ENCODE measurements at regions not wholly inside any gene's neighbourhood (a gene's known extent, or its start where the extent isn't known, plus 50 kb on each side); places are given as distances from the start of the nearest gene placed in this dataset.
"Not testable (repeated sequence)": the region's sequence is repeated elsewhere in the genome, so short reads cannot be mapped to it uniquely, and the experiment has no call there.

- Histone ChIP-seq H3K36me3 (no peaks in the 10 kb centered on the region), H3K27ac (no peak overlapping the region), H3K9me3 (no peaks in the 10 kb centered on the region), H3K4me3 (no peak overlapping the region), H3K4me1 (ENCODE audit: insufficient read depth) (no peaks in the 10 kb centered on the region), H3K27me3 (no peaks in the 10 kb centered on the region)
- intact Hi-C loops (cut with DNase I), result no loop called here
- TF ChIP-seq POLR2A (IDR thresholded peaks at IDR 0.05) (no peak), EP300 (IDR thresholded peaks at IDR 0.05) (no peak)
- DNase-seq, result no peak
- 94 to 97% (median 96%) methylated on average over 4 of the region's 4 CpGs for WGBS, 3 donors
Observed at GRCh38 chr4:23956601-23957364, 66.9 kb upstream of the PPARGC1A start.

DNA sequence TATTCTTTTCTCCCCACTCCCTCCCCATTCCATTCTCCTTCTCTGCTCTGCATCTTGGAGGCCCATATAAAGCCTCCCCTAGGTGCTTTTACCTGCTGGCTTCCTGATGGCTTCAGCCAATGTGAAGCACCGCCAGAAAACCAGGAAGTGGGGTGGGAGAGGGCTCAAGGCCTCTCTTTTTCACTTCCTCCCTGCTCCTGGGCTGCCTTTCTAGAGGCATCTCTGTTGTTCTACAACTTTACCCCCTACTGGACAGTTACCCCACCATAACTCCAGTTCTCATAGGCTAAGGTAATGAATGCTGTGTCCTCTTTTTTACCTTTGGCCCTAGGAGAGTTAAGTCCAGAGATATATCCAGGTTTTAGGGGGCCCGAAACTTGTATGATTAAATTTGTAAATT, 62.4 kb upstream of the PPARGC1A start:
- Histone ChIP-seq H3K4me3 (no peak overlapping the region), H3K27ac (no peak overlapping the region), H3K4me1 (ENCODE audit: insufficient read depth) (no peaks in the 10 kb centered on the region), H3K9me3 (no peaks in the 10 kb centered on the region), H3K36me3 (no peaks in the 10 kb centered on the region), H3K27me3 (no peaks in the 10 kb centered on the region)
- intact Hi-C loops (cut with DNase I), result no loop called here
- TF ChIP-seq CTCF (IDR thresholded peaks at IDR 0.05), result no peak
- TF ChIP-seq POLR2A (IDR thresholded peaks at IDR 0.05), result no peak
- TF ChIP-seq EP300 (IDR thresholded peaks at IDR 0.05), result no peak
- 77 to 83% (median 78%) methylated on average over 2 of the region's 2 CpGs for whole genome bisulfite sequencing, 3 donors
- DNase-seq, result no peak

DNA sequence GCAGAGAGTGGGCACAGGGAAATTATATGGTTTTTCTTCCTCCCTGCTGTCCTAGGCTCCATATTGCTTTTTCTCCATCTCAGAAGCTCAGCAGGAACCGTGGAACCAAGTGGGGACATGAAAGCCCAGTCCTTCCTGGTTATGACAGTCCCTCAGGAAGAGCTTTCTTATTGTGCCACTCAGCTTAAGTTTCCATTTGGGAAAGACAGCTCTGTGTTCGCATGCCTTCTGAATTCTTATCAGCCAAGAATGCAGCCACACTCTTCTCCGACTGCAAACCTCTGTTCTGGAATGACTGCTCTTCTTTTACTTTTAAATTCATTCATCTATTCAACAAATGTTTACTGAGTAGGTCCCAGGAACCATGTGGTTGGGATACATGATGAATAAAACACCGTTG, 58.0 kb upstream of the PPARGC1A start:
- Histone ChIP-seq H3K4me1 (ENCODE audit: insufficient read depth) (no peaks in the 10 kb centered on the region), H3K4me3 (no peak overlapping the region), H3K27me3 (no peaks in the 10 kb centered on the region), H3K36me3 (no peaks in the 10 kb centered on the region), H3K27ac (no peak overlapping the region), H3K9me3 (no peaks in the 10 kb centered on the region)
- DNase-seq, result no peak
- 52 to 57% (median 54%) methylated on average over 4 of the region's 4 CpGs for WGBS, 3 donors
- intact Hi-C loops (cut with DNase I), result no loop called here
- TF ChIP-seq EP300 (IDR thresholded peaks at IDR 0.05) (no peak), POLR2A (IDR thresholded peaks at IDR 0.05) (no peak), CTCF (IDR thresholded peaks at IDR 0.05) (no peak)

- Histone ChIP-seq H3K4me3 (no peak overlapping the region), H3K27me3 (no peaks in the 10 kb centered on the region), H3K4me1 (ENCODE audit: insufficient read depth) (no peaks in the 10 kb centered on the region), H3K36me3 (no peaks in the 10 kb centered on the region), H3K27ac (no peak overlapping the region), H3K9me3 (no peaks in the 10 kb centered on the region)
- 57 to 68% (median 61%) methylated on average over 6 of the region's 6 CpGs for WGBS, 3 donors
- DNase-seq, result no peak
- intact Hi-C loops (cut with DNase I), result no loop called here
- no peak for TF ChIP-seq POLR2A (IDR thresholded peaks at IDR 0.05)
- TF ChIP-seq CTCF (IDR thresholded peaks at IDR 0.05), result no peak
- no peak for TF ChIP-seq EP300 (IDR thresholded peaks at IDR 0.05)
Observed at GRCh38 chr4:23946299-23946698, 56.5 kb upstream of the PPARGC1A start.

DNA sequence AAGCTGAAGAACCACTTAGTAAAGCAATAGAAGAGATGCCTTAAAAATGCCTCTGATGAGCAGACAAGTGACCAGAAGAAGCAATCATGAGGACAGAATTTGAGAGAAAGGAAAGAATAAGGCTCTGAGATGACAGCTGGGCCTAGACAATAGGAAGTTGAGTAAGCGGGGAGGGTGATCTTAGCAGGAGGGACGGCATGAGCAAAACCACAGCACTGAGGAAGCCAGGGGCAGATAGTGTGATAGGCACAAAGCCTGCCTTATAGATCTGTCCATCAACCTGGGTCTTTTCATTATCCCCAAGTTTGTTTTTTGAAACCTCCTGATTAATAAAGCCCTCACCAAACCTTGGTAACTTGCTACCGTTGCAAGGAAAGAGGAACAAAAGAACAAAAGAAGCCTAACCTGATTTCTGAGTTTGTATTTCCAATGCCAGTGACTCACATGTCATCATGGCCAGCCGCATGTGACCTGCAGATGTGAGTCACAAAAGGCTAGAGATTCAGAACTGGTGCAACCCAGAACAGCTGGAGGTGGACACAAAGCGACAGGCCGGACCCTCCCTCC, 55.7 kb upstream of the PPARGC1A start:
- WGBS, 3 donors, result 86 to 87% (median 86%) methylated on average over 6 of the region's 6 CpGs
- intact Hi-C loops (cut with DNase I), result no loop called here

GRCh38 chr4:23944556-23944955, 54.7 kb upstream of the PPARGC1A start:
- H3K27me3 ChIP-seq; H3K4me1 ChIP-seq (ENCODE audit: insufficient read depth); DNase-seq; H3K27ac ChIP-seq; H3K4me3 ChIP-seq; intact Hi-C loops (cut with DNase I); H3K36me3 ChIP-seq; H3K9me3 ChIP-seq: not testable (repeated sequence)
- 85 to 90% (median 88%) methylated on average over 3 of the region's 3 CpGs for WGBS, 3 donors

More for the DNA sequence above, 55.7 kb upstream of the PPARGC1A start:
- H3K36me3 ChIP-seq, result no peaks in the 10 kb centered on the region
- H3K4me3 ChIP-seq, result no peak overlapping the region
- H3K9me3 ChIP-seq, result no peaks in the 10 kb centered on the region
- H3K27ac ChIP-seq, result no peak overlapping the region
- no peak for DNase-seq
- no peak for TF ChIP-seq CTCF (IDR thresholded peaks at IDR 0.05)
- TF ChIP-seq EP300 (IDR thresholded peaks at IDR 0.05), result no peak
- no peak for TF ChIP-seq POLR2A (IDR thresholded peaks at IDR 0.05)
- H3K4me1 ChIP-seq (ENCODE audit: insufficient read depth), result no peaks in the 10 kb centered on the region
- no peaks in the 10 kb centered on the region for H3K27me3 ChIP-seq

Data from ovary (tissue), 7 donors.